NT2/D1 (cell line): ENCODE measurements at regions not wholly inside any gene's neighbourhood (a gene's known extent, or its start where the extent isn't known, plus 50 kb on each side); places are given as distances from the start of the nearest gene placed in this dataset.

Experiments
- SUZ12 ChIP-seq: IDR thresholded peaks from 2 replicates; pipeline ENCODE4 v1.6.1; 2011; ENCODE audit not compliant: insufficient read length, insufficient read depth; ENCODE audit errors: extremely low read depth
- YY1 ChIP-seq: IDR thresholded peaks from 2 replicates; pipeline ENCODE4 v1.6.1; 2011; ENCODE audit not compliant: insufficient read length, insufficient read depth
- ZNF274 ChIP-seq: IDR thresholded peaks from 2 replicates; pipeline ENCODE4 v1.6.1; 2011; ENCODE audit warnings: mild to moderate bottlenecking, low read depth, low read length

DNA sequence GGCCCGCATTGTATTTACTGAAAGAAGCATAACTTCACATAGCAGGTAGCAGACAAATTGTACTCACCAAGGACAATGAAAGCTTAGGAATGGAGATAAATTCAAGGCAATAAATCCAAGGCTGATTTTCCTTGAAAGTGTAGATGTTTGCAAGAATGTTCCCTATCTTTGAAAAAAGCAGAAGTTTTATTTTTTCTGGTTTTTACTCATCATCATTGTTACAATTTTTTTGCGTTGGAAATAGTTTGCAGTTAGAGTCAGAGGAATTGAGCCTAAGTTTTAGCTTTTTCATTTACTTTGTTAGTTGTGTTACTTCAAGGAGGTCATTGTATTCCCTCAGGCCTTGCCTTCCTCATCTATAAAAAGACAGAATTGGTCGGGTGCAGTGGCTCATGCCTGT is 213.9 kb upstream of the TBL1XR1 start:
- no peak for TF ChIP-seq ZNF274
- TF ChIP-seq YY1: no peak
- TF ChIP-seq SUZ12: no peak
